ENCODE measurements at regions not wholly inside any gene's neighbourhood (a gene's known extent, or its start where the extent isn't known, plus 50 kb on each side); places are given as distances from the start of the nearest gene placed in this dataset.

DNA sequence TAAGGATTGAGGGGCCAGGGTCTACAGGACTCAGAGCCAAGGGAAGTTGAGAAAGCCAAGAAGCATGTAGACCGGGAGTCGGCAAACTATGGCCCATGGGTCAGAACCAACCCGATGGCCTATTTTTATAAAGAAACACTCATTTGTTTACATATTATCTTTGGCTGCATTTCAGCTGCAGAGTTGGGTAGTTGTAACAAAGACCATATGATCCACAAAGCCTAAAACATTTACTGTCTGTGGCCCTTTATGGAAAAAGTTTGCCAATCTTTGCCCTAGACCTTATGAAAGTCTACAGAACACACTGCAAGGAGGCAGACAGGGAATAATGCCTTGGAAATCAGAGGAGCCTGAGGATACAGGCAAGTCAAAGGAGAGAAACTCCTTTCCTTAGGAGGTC lies 63.2 kb upstream of the MNS1 start:
- no peak overlapping the region for H3K4me3 ChIP-seq (ENCODE audit: low read depth, low read length)
- no peak for DNase-seq (ENCODE audit: low read depth)
- TF ChIP-seq MYC (IDR thresholded peaks at IDR 0.05; ENCODE audit: low read depth, low read length) (no peak), POLR2A (IDR thresholded peaks at IDR 0.05; ENCODE audit: extremely low read depth, insufficient read length) (no peak)
- TF ChIP-seq, protein P1, sequence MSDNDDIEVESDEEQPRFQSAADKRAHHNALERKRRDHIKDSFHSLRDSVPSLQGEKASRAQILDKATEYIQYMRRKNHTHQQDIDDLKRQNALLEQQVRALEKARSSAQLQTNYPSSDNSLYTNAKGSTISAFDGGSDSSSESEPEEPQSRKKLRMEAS (IDR thresholded peaks at IDR 0.05; ENCODE audit: low read depth, low read length) = no peak
- TF ChIP-seq, protein P2, sequence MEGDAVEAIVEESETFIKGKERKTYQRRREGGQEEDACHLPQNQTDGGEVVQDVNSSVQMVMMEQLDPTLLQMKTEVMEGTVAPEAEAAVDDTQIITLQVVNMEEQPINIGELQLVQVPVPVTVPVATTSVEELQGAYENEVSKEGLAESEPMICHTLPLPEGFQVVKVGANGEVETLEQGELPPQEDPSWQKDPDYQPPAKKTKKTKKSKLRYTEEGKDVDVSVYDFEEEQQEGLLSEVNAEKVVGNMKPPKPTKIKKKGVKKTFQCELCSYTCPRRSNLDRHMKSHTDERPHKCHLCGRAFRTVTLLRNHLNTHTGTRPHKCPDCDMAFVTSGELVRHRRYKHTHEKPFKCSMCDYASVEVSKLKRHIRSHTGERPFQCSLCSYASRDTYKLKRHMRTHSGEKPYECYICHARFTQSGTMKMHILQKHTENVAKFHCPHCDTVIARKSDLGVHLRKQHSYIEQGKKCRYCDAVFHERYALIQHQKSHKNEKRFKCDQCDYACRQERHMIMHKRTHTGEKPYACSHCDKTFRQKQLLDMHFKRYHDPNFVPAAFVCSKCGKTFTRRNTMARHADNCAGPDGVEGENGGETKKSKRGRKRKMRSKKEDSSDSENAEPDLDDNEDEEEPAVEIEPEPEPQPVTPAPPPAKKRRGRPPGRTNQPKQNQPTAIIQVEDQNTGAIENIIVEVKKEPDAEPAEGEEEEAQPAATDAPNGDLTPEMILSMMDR (IDR thresholded peaks at IDR 0.05; ENCODE audit: low read depth, low read length) = no peak

DNA sequence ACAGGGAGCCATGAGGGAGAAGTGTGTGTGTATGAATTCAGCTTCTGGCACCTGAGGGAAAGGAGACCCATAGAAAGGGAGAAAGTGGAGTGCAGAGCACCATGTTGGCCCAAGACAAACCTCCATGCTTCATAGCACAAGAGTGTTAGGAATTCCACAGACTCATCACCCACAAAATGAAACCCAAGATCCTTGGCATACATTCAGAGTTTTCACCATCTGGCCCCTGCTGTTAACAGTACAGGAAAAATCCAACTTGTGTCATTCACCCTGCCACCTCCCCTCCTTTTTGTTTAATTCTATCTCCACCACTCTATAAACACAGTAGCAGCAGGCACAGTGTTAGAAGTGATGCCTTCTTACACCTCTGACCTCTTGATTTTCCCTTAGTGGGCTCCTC lies 60.0 kb upstream of the MNS1 start:
- no peak for DNase-seq (ENCODE audit: low read depth)
- H3K4me3 ChIP-seq (ENCODE audit: low read depth, low read length) = no peak overlapping the region

DNA sequence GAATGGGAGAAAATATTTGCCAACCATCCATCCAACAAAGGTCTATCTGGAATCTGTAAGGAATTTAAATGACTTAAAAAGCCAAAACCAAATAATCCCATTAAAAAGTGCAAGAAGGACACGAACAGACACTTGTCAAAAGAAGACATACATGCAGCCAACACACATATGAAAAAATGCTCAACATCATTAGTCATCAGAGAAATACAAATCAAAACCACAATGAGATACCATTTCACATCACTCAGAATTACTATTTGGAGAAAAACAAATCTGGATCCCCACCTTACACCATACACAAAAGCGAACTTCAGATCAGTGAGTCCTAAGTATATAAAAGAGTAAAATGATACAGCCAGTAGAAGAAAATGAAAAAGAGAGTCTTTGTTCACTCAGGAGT lies 58.6 kb upstream of the MNS1 start:
- TF ChIP-seq POLR2A (IDR thresholded peaks at IDR 0.05; ENCODE audit: extremely low read depth, insufficient read length) = no peak
- TF ChIP-seq, protein P1 (IDR thresholded peaks at IDR 0.05; ENCODE audit: low read depth, low read length) = no peak
- TF ChIP-seq, protein P2 (IDR thresholded peaks at IDR 0.05; ENCODE audit: low read depth, low read length) = no peak
- TF ChIP-seq MYC (IDR thresholded peaks at IDR 0.05; ENCODE audit: low read depth, low read length) = no peak
- no peak for DNase-seq (ENCODE audit: low read depth)
- no peak overlapping the region for H3K4me3 ChIP-seq (ENCODE audit: low read depth, low read length)

More for the DNA sequence above, 60.0 kb upstream of the MNS1 start:
- TF ChIP-seq POLR2A (IDR thresholded peaks at IDR 0.05; ENCODE audit: extremely low read depth, insufficient read length) = no peak

DNA sequence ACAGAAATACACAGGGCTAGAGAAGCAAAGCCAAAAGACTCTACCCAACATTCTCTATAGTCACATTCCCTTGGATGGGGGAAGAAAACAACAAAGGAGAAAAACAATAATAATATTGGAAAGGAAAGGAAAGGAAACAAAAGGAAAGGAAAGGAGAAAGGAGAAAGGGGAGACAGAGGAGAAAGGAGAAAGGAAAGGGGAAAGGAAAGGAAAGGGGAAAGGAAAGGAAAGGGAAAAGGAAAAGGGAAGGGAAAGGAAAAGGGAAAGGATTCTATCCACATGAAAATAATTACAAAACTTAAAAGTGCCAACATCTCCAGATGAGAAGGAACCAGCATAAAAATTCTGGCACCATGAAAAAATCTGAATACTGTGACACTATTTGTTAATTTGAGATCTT lies 54.1 kb upstream of the MNS1 start:
- H3K4me3 ChIP-seq (ENCODE audit: low read depth, low read length) = no peak overlapping the region
- TF ChIP-seq, protein P1 (IDR thresholded peaks at IDR 0.05; ENCODE audit: low read depth, low read length) = no peak
- TF ChIP-seq, protein P2 (IDR thresholded peaks at IDR 0.05; ENCODE audit: low read depth, low read length) = no peak
- TF ChIP-seq MYC (IDR thresholded peaks at IDR 0.05; ENCODE audit: low read depth, low read length) (no peak), POLR2A (IDR thresholded peaks at IDR 0.05; ENCODE audit: extremely low read depth, insufficient read length) (no peak)
- DNase-seq (ENCODE audit: low read depth) = no peak
